Left lung (tissue), 4 donors: ENCODE measurements at regions not wholly inside any gene's neighbourhood (a gene's known extent, or its start where the extent isn't known, plus 50 kb on each side); places are given as distances from the start of the nearest gene placed in this dataset.

Experiments used
- ATAC-seq: fragments of 200-7000 bp; cut with Tn5 transposase; one replicate; pipeline ENCODE4 v1.9.1; 2020; ENCODE audit warnings: moderate library complexity
- DNase-seq, 4 donors: peaks; one replicate each; pipeline ENCODE4 v3.0.0-alpha.2; 2013 to 2020
- H3K27ac ChIP-seq, 2 donors: fragments of 200-600 bp; sonication (generic) in 1 of 2; one replicate each; pipeline versions ENCODE4 v1.5.0 to v1.8.0; 2020 to 2021
- H3K27me3 ChIP-seq, 2 donors: fragments of 200-600 bp; sonication (generic) in 1 of 2; one replicate each; pipeline versions ENCODE4 v1.5.0 to v1.8.0; 2020 to 2021
- H3K36me3 ChIP-seq, 2 donors: fragments of 200-600 bp; sonication (generic) in 1 of 2; one replicate each; pipeline versions ENCODE4 v1.5.0 to v1.8.0; 2020 to 2021
- H3K4me1 ChIP-seq, 2 donors: fragments of 200-600 bp; one replicate each; pipeline ENCODE4 v1.8.0; 2021
- H3K4me3 ChIP-seq, 2 donors: fragments of 200-600 bp; sonication (generic) in 1 of 2; one replicate each; pipeline versions ENCODE4 v1.5.0 to v1.8.0; 2020 to 2021; ENCODE audit warnings: mild to moderate bottlenecking in 1 of 2
- H3K9me3 ChIP-seq, 2 donors: fragments of 200-600 bp; sonication (generic) in 1 of 2; one replicate each; pipeline versions ENCODE4 v1.5.0 to v1.8.0; 2020 to 2021
- CTCF ChIP-seq, 2 donors: fragments of 200-600 bp; sonication (generic) in 1 of 2; IDR thresholded peaks; one replicate each; pipeline versions ENCODE4 v1.5.0 to v1.8.0; 2021; ENCODE audit warnings: antibody characterized with exemption in 2 of 2
- intact Hi-C, 2 donors: fragments of 100-400 bp; cut with DNase I; formaldehyde crosslinking; loops; one replicate each; pipeline versions ENCODE4 v1.11.2 to v1.14.2; 2022
- donor health status: DM: no; HTN: yes; CAD: no.
- donor health status: DM: no; HTN: no; CAD: no.

GRCh38 chr9:24731754-24732153 is 186.1 kb upstream of the IZUMO3 start:
- Histone ChIP-seq H3K36me3 (no peaks in the 10 kb centered on the region), H3K9me3 (peaks cover 0 to 2% of the 10 kb centered on the region in 2 donors), H3K27me3 (no peaks in the 10 kb centered on the region), H3K4me1 (no peaks in the 10 kb centered on the region), H3K4me3 (no peak overlapping the region), H3K27ac (no peak overlapping the region)
- TF ChIP-seq CTCF (IDR thresholded peaks at IDR 0.05), result no peak
- ATAC-seq, result no peak
- intact Hi-C loops, result no loop called here
- no peak for DNase-seq

GRCh38 chr9:24721621-24722020 is 175.9 kb upstream of the IZUMO3 start:
- intact Hi-C loops, result no loop called here
- no peak overlapping the region for H3K27ac ChIP-seq
- H3K4me3 ChIP-seq, result no peak overlapping the region
- no peaks in the 10 kb centered on the region for H3K27me3 ChIP-seq
- no peak for DNase-seq
- no peak for ATAC-seq
- no peak for TF ChIP-seq CTCF (IDR thresholded peaks at IDR 0.05)
- H3K9me3 ChIP-seq, result no peaks in the 10 kb centered on the region
- no peaks in the 10 kb centered on the region for H3K4me1 ChIP-seq
- H3K36me3 ChIP-seq, result no peaks in the 10 kb centered on the region

GRCh38 chr9:24712206-24712605 is 166.5 kb upstream of the IZUMO3 start:
- no peaks in the 10 kb centered on the region for H3K36me3 ChIP-seq
- intact Hi-C loops, result no loop called here
- no peaks in the 10 kb centered on the region for H3K9me3 ChIP-seq
- no peak for TF ChIP-seq CTCF (IDR thresholded peaks at IDR 0.05)
- no peak overlapping the region for H3K4me3 ChIP-seq
- DNase-seq (no peak), ATAC-seq (no peak)
- no peaks in the 10 kb centered on the region for H3K27me3 ChIP-seq
- no peak overlapping the region for H3K27ac ChIP-seq
- H3K4me1 ChIP-seq, result no peaks in the 10 kb centered on the region

GRCh38 chr9:24708814-24709213 is 163.1 kb upstream of the IZUMO3 start:
- no peaks in the 10 kb centered on the region for H3K4me1 ChIP-seq

GRCh38 chr9:24698881-24699518 is 153.3 kb upstream of the IZUMO3 start:
- intact Hi-C loops, result no loop called here
- DNase-seq (no peak), ATAC-seq (no peak)
- Histone ChIP-seq H3K4me1 (no peaks in the 10 kb centered on the region), H3K9me3 (peaks cover 0 to 6% of the 10 kb centered on the region in 2 donors), H3K4me3 (no peak overlapping the region), H3K36me3 (no peaks in the 10 kb centered on the region), H3K27ac (no peak overlapping the region), H3K27me3 (no peaks in the 10 kb centered on the region)
- no peak for TF ChIP-seq CTCF (IDR thresholded peaks at IDR 0.05)

More at GRCh38 chr9:24708814-24709213, 163.1 kb upstream of the IZUMO3 start:
- intact Hi-C loops, result no loop called here
- no peaks in the 10 kb centered on the region for H3K27me3 ChIP-seq
- no peak for ATAC-seq
- H3K36me3 ChIP-seq, result no peaks in the 10 kb centered on the region
- TF ChIP-seq CTCF (IDR thresholded peaks at IDR 0.05), result no peak
- H3K27ac ChIP-seq, result no peak overlapping the region
- no peak overlapping the region for H3K4me3 ChIP-seq
- no peak for DNase-seq
- peaks cover 0 to under 1% of the 10 kb centered on the region in 2 donors for H3K9me3 ChIP-seq
